WTC11 (cell line): ENCODE measurements at regions not wholly inside any gene's neighbourhood (a gene's known extent, or its start where the extent isn't known, plus 50 kb on each side); places are given as distances from the start of the nearest gene placed in this dataset.

Experiments
- ATAC-seq: fragments of 200-7000 bp; cut with Tn5 transposase; 2 replicates; pipeline ENCODE4 v1.10.0; 2021; ENCODE audit warnings: mild to moderate bottlenecking, moderate library complexity
- CTCF ChIA-PET: fragments of 300-600 bp; sonication (Branson Sonifier 250); formaldehyde crosslinking; loops from one replicate; lab custom pipeline; 2021; ENCODE audit warnings: antibody characterized with exemption; lab: Charles Lee
- POLR2A ChIA-PET: fragments of 350-600 bp; sonication (Branson Sonifier 250); formaldehyde crosslinking; loops from one replicate; lab custom pipeline; 2021; ENCODE audit warnings: antibody characterized with exemption; lab: Charles Lee
- DNase-seq: peaks from one replicate; pipeline ENCODE4 v3.0.0; 2021; ENCODE audit warnings: low spot score
- H3K27ac Mint-ChIP-seq: 2 replicates; pipeline ENCODE4 v1.8.0; 2021; ENCODE audit warnings: mixed read lengths
- H3K27me3 Mint-ChIP-seq: 2 replicates; pipeline ENCODE4 v1.8.0; 2021; ENCODE audit warnings: low read depth, mild to moderate bottlenecking, moderate library complexity, mixed read lengths
- H3K36me3 Mint-ChIP-seq: 2 replicates; pipeline ENCODE4 v1.8.0; 2021; ENCODE audit warnings: mixed read lengths
- H3K4me1 Mint-ChIP-seq: 2 replicates; pipeline ENCODE4 v1.8.0; 2022; ENCODE audit warnings: mixed read lengths
- H3K4me3 Mint-ChIP-seq: 2 replicates; pipeline ENCODE4 v1.8.0; 2021; ENCODE audit warnings: mild to moderate bottlenecking, moderate library complexity, mixed read lengths
- H3K9me3 Mint-ChIP-seq: 2 replicates; pipeline ENCODE4 v1.8.0; 2021; ENCODE audit warnings: mixed read lengths
- ATF1 ChIP-seq: sonication (generic); formaldehyde crosslinking; IDR thresholded peaks from 2 replicates; pipeline ENCODE4 v1.8.1; 2023; ENCODE audit warnings: mild to moderate bottlenecking, moderate library complexity, missing genetic modification reagents
- CBFB ChIP-seq: sonication (generic); formaldehyde crosslinking; IDR thresholded peaks from 2 replicates; pipeline ENCODE4 v1.8.1; 2022; ENCODE audit warnings: mild to moderate bottlenecking, low read depth, missing genetic modification reagents
- CREB1 ChIP-seq: sonication (generic); formaldehyde crosslinking; IDR thresholded peaks from 2 replicates; pipeline ENCODE4 v1.8.0; 2023; ENCODE audit warnings: mild to moderate bottlenecking, missing genetic modification reagents
- ELF4 ChIP-seq: sonication (generic); formaldehyde crosslinking; IDR thresholded peaks from 2 replicates; pipeline ENCODE4 v1.8.1; 2022; ENCODE audit warnings: low read depth, mild to moderate bottlenecking, moderate library complexity, missing genetic modification reagents
- EMX1 ChIP-seq: fragments of 250-450 bp; sonication (Bioruptor Pico); IDR thresholded peaks from 2 replicates; pipeline ENCODE4 v1.8.0; 2021; ENCODE audit warnings: mild to moderate bottlenecking
- FOXK1 ChIP-seq: sonication (generic); formaldehyde crosslinking; IDR thresholded peaks from 2 replicates; pipeline ENCODE4 v1.8.0; 2022; ENCODE audit warnings: mild to moderate bottlenecking, moderate library complexity, missing genetic modification reagents
- GABPB1 ChIP-seq: sonication (generic); formaldehyde crosslinking; IDR thresholded peaks from 2 replicates; pipeline ENCODE4 v1.8.1; 2023; ENCODE audit warnings: mild to moderate bottlenecking, missing genetic modification reagents
- GTF2I ChIP-seq: fragments of 250-450 bp; sonication (Bioruptor Pico); conservative IDR thresholded peaks from 2 replicates; pipeline ENCODE4 v1.4.0; 2021; ENCODE audit warnings: mild to moderate bottlenecking
- MXD4 ChIP-seq: fragments of 250-450 bp; sonication (Bioruptor Pico); IDR thresholded peaks from 2 replicates; pipeline ENCODE4 v1.8.0; 2021; ENCODE audit warnings: mild to moderate bottlenecking, moderate library complexity, borderline replicate concordance
- NR3C1 ChIP-seq: sonication (generic); formaldehyde crosslinking; conservative IDR thresholded peaks from 2 replicates; pipeline ENCODE4 v1.8.1; 2023; ENCODE audit warnings: low read depth, mild to moderate bottlenecking, missing genetic modification reagents
- SMAD4 ChIP-seq: sonication (generic); formaldehyde crosslinking; IDR thresholded peaks from 2 replicates; pipeline ENCODE4 v1.8.0; 2022; ENCODE audit warnings: mild to moderate bottlenecking, missing genetic modification reagents
- TCF7 ChIP-seq: sonication (generic); formaldehyde crosslinking; IDR thresholded peaks from 2 replicates; pipeline ENCODE4 v1.8.0; 2022; ENCODE audit warnings: mild to moderate bottlenecking, low read depth, missing genetic modification reagents, moderate library complexity
- TEAD1 ChIP-seq: sonication (generic); formaldehyde crosslinking; IDR thresholded peaks from 2 replicates; pipeline ENCODE4 v1.8.0; 2022; ENCODE audit warnings: mild to moderate bottlenecking, missing genetic modification reagents
- ZNF121 ChIP-seq: sonication (generic); formaldehyde crosslinking; IDR thresholded peaks from 2 replicates; pipeline ENCODE4 v1.8.0; 2023; ENCODE audit warnings: missing genetic modification reagents
- ZNF219 ChIP-seq: sonication (generic); formaldehyde crosslinking; IDR thresholded peaks from 2 replicates; pipeline ENCODE4 v1.8.0; 2023; ENCODE audit warnings: missing genetic modification reagents, mild to moderate bottlenecking, borderline replicate concordance
- ZNF396 ChIP-seq: fragments of 250-450 bp; sonication (Bioruptor Pico); IDR thresholded peaks from 2 replicates; pipeline ENCODE4 v1.8.0; 2021; ENCODE audit warnings: mild to moderate bottlenecking, moderate library complexity, borderline replicate concordance
- TF ChIP-seq, protein P1 (sequence below): sonication (generic); formaldehyde crosslinking; IDR thresholded peaks from 2 replicates; pipeline ENCODE4 v1.8.0; 2022; ENCODE audit warnings: missing genetic modification reagents
- TF ChIP-seq, protein P2 (sequence below): sonication (generic); formaldehyde crosslinking; IDR thresholded peaks from 2 replicates; pipeline ENCODE4 v1.8.0; 2022; ENCODE audit warnings: mild to moderate bottlenecking, missing genetic modification reagents
- TF ChIP-seq, protein P3 (sequence below): fragments of 250-450 bp; sonication (Bioruptor Pico); IDR thresholded peaks from 2 replicates; pipeline ENCODE4 v1.9.0; 2021; ENCODE audit warnings: mild to moderate bottlenecking, borderline replicate concordance
- TF ChIP-seq, protein P4 (sequence below): fragments of 250-450 bp; sonication (Bioruptor Pico); IDR thresholded peaks from 2 replicates; pipeline ENCODE4 v1.9.0; 2021; ENCODE audit warnings: mild to moderate bottlenecking
- TF ChIP-seq, protein P5 (sequence below): sonication (generic); formaldehyde crosslinking; conservative IDR thresholded peaks from 2 replicates; pipeline ENCODE4 v1.8.1; 2023; ENCODE audit warnings: mild to moderate bottlenecking, low read depth, missing genetic modification reagents, moderate library complexity

DNA sequence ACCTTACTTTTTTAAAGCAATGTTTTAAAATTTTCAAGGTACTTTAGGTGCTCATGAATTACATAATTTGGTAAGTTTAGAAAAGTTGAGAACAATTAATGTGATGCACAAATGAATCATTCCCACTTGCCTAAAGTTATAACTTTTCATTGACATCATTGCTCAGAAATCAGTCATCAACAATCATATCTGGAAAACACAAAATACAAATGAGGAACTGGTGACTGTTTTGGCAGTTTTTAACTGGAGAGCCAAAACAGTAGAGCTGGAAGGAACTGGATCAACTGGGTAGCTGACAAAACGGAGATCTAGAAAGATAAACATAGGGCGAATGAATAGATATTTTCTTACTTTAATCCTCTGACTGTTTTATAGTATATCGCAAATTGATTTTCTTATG is 767.1 kb downstream of the IGSF11 start (continued):
- no peak for TF ChIP-seq NR3C1 (CRISPR knock-in tag)

DNA sequence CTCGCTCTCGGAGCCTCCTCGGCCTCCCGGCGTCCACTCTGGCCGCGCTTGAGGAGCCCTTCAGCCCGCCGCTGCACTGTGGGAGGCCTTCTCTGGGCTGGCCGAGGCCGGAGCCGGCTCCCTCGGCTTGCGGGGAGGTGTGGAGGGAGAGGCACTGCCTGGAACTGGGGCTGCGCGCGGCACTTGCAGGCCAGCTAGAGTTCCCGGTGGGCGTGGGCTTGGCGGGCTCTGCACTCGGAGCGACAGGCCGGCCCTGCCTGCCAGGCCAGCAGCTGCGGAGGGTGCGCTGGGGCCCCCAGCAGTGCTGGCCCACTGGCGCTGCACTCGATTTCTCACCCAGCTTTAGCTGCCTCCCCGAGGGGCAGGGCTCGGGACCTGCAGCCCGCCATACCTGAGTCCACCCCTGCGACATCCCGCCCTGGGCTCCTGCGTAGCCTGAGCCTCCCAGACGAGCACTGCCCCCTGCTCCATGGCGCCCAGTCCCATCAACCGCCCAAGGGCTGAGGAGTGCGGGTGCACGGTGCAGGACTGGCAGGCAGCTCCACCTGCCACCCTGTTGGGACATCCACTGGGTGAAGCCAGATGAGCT is 765.0 kb downstream of the IGSF11 start:
- TF ChIP-seq NR3C1 (CRISPR knock-in tag) (no peak), ELF4 (CRISPR knock-in tag) (no peak), CREB1 (CRISPR knock-in tag) (no peak), ZNF121 (CRISPR knock-in tag) (no peak), ZNF396 (CRISPR knock-in tag) (no peak), FOXK1 (no peak)
- TF ChIP-seq, protein P1, sequence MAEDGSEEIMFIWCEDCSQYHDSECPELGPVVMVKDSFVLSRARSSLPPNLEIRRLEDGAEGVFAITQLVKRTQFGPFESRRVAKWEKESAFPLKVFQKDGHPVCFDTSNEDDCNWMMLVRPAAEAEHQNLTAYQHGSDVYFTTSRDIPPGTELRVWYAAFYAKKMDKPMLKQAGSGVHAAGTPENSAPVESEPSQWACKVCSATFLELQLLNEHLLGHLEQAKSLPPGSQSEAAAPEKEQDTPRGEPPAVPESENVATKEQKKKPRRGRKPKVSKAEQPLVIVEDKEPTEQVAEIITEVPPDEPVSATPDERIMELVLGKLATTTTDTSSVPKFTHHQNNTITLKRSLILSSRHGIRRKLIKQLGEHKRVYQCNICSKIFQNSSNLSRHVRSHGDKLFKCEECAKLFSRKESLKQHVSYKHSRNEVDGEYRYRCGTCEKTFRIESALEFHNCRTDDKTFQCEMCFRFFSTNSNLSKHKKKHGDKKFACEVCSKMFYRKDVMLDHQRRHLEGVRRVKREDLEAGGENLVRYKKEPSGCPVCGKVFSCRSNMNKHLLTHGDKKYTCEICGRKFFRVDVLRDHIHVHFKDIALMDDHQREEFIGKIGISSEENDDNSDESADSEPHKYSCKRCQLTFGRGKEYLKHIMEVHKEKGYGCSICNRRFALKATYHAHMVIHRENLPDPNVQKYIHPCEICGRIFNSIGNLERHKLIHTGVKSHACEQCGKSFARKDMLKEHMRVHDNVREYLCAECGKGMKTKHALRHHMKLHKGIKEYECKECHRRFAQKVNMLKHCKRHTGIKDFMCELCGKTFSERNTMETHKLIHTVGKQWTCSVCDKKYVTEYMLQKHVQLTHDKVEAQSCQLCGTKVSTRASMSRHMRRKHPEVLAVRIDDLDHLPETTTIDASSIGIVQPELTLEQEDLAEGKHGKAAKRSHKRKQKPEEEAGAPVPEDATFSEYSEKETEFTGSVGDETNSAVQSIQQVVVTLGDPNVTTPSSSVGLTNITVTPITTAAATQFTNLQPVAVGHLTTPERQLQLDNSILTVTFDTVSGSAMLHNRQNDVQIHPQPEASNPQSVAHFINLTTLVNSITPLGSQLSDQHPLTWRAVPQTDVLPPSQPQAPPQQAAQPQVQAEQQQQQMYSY (CRISPR knock-in tag): no peak
- TF ChIP-seq, protein P2, sequence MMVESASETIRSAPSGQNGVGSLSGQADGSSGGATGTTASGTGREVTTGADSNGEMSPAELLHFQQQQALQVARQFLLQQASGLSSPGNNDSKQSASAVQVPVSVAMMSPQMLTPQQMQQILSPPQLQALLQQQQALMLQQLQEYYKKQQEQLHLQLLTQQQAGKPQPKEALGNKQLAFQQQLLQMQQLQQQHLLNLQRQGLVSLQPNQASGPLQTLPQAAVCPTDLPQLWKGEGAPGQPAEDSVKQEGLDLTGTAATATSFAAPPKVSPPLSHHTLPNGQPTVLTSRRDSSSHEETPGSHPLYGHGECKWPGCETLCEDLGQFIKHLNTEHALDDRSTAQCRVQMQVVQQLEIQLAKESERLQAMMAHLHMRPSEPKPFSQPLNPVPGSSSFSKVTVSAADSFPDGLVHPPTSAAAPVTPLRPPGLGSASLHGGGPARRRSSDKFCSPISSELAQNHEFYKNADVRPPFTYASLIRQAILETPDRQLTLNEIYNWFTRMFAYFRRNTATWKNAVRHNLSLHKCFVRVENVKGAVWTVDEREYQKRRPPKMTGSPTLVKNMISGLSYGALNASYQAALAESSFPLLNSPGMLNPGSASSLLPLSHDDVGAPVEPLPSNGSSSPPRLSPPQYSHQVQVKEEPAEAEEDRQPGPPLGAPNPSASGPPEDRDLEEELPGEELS (CRISPR knock-in tag): no peak
- DNase-seq: no peak
- no peak for ATAC-seq
- POLR2A ChIA-PET: no interaction called here
- H3K9me3 Mint-ChIP-seq: peaks cover 13% of the 10 kb centered on the region
- H3K27me3 Mint-ChIP-seq: no peaks in the 10 kb centered on the region
- H3K4me3 Mint-ChIP-seq: no peak overlapping the region
- H3K27ac Mint-ChIP-seq: no peak overlapping the region
- peaks cover 6% of the 10 kb centered on the region; the same call in 1 of the 2 replicates for H3K36me3 Mint-ChIP-seq
- H3K4me1 Mint-ChIP-seq: no peaks in the 10 kb centered on the region
- CTCF ChIA-PET: no interaction called here

DNA sequence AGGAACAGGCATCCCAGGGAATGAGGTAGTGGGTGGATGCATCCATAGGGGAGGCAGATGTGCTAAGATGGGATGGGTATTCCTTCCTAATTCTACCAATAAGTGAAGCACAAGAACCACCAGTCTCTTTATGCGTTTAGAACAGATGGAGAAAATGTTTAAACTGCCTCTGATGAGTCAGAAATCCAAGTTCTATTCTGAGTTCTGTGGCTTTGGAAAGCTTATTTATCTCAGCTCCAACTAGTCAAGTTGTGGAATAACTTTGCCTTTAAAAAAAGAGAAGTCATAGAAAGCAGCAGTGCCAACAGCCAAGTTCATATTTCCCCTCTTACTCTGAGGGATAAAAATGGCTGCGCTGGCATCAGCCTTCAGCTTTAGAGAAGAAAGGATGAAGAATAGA is 761.7 kb downstream of the IGSF11 start:
- DNase-seq (no peak), ATAC-seq (no peak)
- peaks cover 13% of the 10 kb centered on the region for H3K9me3 Mint-ChIP-seq
- no peak overlapping the region for H3K4me3 Mint-ChIP-seq
- H3K36me3 Mint-ChIP-seq: peaks cover 6% of the 10 kb centered on the region; the same call in 1 of the 2 replicates
- no peaks in the 10 kb centered on the region for H3K27me3 Mint-ChIP-seq
- CTCF ChIA-PET: no interaction called here
- no peak overlapping the region for H3K27ac Mint-ChIP-seq
- POLR2A ChIA-PET: no interaction called here
- H3K4me1 Mint-ChIP-seq: no peaks in the 10 kb centered on the region
- no peak for TF ChIP-seq TEAD1 (CRISPR knock-in tag)
- TF ChIP-seq, protein P3, sequence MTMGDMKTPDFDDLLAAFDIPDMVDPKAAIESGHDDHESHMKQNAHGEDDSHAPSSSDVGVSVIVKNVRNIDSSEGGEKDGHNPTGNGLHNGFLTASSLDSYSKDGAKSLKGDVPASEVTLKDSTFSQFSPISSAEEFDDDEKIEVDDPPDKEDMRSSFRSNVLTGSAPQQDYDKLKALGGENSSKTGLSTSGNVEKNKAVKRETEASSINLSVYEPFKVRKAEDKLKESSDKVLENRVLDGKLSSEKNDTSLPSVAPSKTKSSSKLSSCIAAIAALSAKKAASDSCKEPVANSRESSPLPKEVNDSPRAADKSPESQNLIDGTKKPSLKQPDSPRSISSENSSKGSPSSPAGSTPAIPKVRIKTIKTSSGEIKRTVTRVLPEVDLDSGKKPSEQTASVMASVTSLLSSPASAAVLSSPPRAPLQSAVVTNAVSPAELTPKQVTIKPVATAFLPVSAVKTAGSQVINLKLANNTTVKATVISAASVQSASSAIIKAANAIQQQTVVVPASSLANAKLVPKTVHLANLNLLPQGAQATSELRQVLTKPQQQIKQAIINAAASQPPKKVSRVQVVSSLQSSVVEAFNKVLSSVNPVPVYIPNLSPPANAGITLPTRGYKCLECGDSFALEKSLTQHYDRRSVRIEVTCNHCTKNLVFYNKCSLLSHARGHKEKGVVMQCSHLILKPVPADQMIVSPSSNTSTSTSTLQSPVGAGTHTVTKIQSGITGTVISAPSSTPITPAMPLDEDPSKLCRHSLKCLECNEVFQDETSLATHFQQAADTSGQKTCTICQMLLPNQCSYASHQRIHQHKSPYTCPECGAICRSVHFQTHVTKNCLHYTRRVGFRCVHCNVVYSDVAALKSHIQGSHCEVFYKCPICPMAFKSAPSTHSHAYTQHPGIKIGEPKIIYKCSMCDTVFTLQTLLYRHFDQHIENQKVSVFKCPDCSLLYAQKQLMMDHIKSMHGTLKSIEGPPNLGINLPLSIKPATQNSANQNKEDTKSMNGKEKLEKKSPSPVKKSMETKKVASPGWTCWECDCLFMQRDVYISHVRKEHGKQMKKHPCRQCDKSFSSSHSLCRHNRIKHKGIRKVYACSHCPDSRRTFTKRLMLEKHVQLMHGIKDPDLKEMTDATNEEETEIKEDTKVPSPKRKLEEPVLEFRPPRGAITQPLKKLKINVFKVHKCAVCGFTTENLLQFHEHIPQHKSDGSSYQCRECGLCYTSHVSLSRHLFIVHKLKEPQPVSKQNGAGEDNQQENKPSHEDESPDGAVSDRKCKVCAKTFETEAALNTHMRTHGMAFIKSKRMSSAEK (CRISPR knock-in tag): no peak
- TF ChIP-seq ZNF219 (CRISPR knock-in tag): no peak
- TF ChIP-seq FOXK1: no peak
- TF ChIP-seq TCF7 (CRISPR knock-in tag): no peak
- no peak for TF ChIP-seq SMAD4 (CRISPR knock-in tag)
- no peak for TF ChIP-seq ATF1 (CRISPR knock-in tag)
- TF ChIP-seq CBFB (CRISPR knock-in tag): no peak
- TF ChIP-seq GTF2I (CRISPR knock-in tag): no peak
- no peak for TF ChIP-seq NR3C1 (CRISPR knock-in tag)
- TF ChIP-seq ZNF396 (CRISPR knock-in tag): no peak
- no peak for TF ChIP-seq MXD4
- TF ChIP-seq EMX1: no peak
- TF ChIP-seq, protein P4, sequence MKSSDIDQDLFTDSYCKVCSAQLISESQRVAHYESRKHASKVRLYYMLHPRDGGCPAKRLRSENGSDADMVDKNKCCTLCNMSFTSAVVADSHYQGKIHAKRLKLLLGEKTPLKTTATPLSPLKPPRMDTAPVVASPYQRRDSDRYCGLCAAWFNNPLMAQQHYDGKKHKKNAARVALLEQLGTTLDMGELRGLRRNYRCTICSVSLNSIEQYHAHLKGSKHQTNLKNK: no peak
- TF ChIP-seq GABPB1 (CRISPR knock-in tag): no peak
- TF ChIP-seq, protein P5, sequence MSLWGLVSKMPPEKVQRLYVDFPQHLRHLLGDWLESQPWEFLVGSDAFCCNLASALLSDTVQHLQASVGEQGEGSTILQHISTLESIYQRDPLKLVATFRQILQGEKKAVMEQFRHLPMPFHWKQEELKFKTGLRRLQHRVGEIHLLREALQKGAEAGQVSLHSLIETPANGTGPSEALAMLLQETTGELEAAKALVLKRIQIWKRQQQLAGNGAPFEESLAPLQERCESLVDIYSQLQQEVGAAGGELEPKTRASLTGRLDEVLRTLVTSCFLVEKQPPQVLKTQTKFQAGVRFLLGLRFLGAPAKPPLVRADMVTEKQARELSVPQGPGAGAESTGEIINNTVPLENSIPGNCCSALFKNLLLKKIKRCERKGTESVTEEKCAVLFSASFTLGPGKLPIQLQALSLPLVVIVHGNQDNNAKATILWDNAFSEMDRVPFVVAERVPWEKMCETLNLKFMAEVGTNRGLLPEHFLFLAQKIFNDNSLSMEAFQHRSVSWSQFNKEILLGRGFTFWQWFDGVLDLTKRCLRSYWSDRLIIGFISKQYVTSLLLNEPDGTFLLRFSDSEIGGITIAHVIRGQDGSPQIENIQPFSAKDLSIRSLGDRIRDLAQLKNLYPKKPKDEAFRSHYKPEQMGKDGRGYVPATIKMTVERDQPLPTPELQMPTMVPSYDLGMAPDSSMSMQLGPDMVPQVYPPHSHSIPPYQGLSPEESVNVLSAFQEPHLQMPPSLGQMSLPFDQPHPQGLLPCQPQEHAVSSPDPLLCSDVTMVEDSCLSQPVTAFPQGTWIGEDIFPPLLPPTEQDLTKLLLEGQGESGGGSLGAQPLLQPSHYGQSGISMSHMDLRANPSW: no peak
